ENCODE measurements at regions not wholly inside any gene's neighbourhood (a gene's known extent, or its start where the extent isn't known, plus 50 kb on each side); places are given as distances from the start of the nearest gene placed in this dataset.

- TF ChIP-seq EP300 (IDR thresholded peaks at IDR 0.05), result no peak
- TF ChIP-seq CTCF (IDR thresholded peaks at IDR 0.05), result no peak
- no peak for TF ChIP-seq POLR2AphosphoS5 (IDR thresholded peaks at IDR 0.05)
- no peak for TF ChIP-seq POLR2A (IDR thresholded peaks at IDR 0.05)
- Histone ChIP-seq H3K27me3 (no peaks in the 10 kb centered on the region), H3K36me3 (no peaks in the 10 kb centered on the region), H3K27ac (no peak overlapping the region), H3K9me3 (no peaks in the 10 kb centered on the region), H3K4me1 (no peaks in the 10 kb centered on the region), H3K4me3 (no peak overlapping the region)
- WGBS, 2 donors, result 80 to 82% methylated on average over 4 of the region's 4 CpGs
- no peak for DNase-seq
- intact Hi-C loops (cut with DNase I), result no loop called here
Measured at GRCh38 chr10:8615118-8615517, 560.6 kb downstream of the GATA3 start.

GRCh38 chr10:8616166-8616565 is 561.7 kb downstream of the GATA3 start:
- no peak overlapping the region for H3K27ac ChIP-seq
- H3K4me3 ChIP-seq, result no peak overlapping the region
- H3K36me3 ChIP-seq, result no peaks in the 10 kb centered on the region
- DNase-seq, result no peak
- H3K9me3 ChIP-seq, result no peaks in the 10 kb centered on the region
- TF ChIP-seq POLR2A (IDR thresholded peaks at IDR 0.05) (no peak), POLR2AphosphoS5 (IDR thresholded peaks at IDR 0.05) (no peak), EP300 (IDR thresholded peaks at IDR 0.05) (no peak), CTCF (IDR thresholded peaks at IDR 0.05) (no peak)
- 6 to 12% methylated on average over 6 of the region's 6 CpGs for WGBS, 2 donors
- no peaks in the 10 kb centered on the region for H3K4me1 ChIP-seq
- intact Hi-C loops (cut with DNase I), result no loop called here
- H3K27me3 ChIP-seq, result no peaks in the 10 kb centered on the region

- 86 to 90% methylated on average over 2 of the region's 2 CpGs for WGBS, 2 donors
- no peaks in the 10 kb centered on the region for H3K4me1 ChIP-seq
Measured at GRCh38 chr10:8617792-8618191, 563.3 kb downstream of the GATA3 start.

GRCh38 chr10:8618834-8619233 is 564.3 kb downstream of the GATA3 start:
- H3K27me3 ChIP-seq, result no peaks in the 10 kb centered on the region
- no peaks in the 10 kb centered on the region for H3K9me3 ChIP-seq
- 71 to 82% methylated on average over 4 of the region's 4 CpGs for WGBS, 2 donors
- no peak overlapping the region for H3K4me3 ChIP-seq
- TF ChIP-seq EP300 (IDR thresholded peaks at IDR 0.05) (no peak), POLR2AphosphoS5 (IDR thresholded peaks at IDR 0.05) (no peak), POLR2A (IDR thresholded peaks at IDR 0.05) (no peak), CTCF (IDR thresholded peaks at IDR 0.05) (no peak)
- H3K4me1 ChIP-seq, result no peaks in the 10 kb centered on the region
- DNase-seq, result no peak
- no peaks in the 10 kb centered on the region for H3K36me3 ChIP-seq
- intact Hi-C loops (cut with DNase I), result no loop called here
- H3K27ac ChIP-seq, result no peak overlapping the region

More at GRCh38 chr10:8617792-8618191, 563.3 kb downstream of the GATA3 start:
- intact Hi-C loops (cut with DNase I), result no loop called here
- no peak for TF ChIP-seq CTCF (IDR thresholded peaks at IDR 0.05)
- TF ChIP-seq EP300 (IDR thresholded peaks at IDR 0.05), result no peak
- TF ChIP-seq POLR2A (IDR thresholded peaks at IDR 0.05), result no peak
- TF ChIP-seq POLR2AphosphoS5 (IDR thresholded peaks at IDR 0.05), result no peak
- no peak for DNase-seq
- Histone ChIP-seq H3K9me3 (no peaks in the 10 kb centered on the region), H3K27ac (no peak overlapping the region), H3K27me3 (no peaks in the 10 kb centered on the region), H3K4me3 (no peak overlapping the region), H3K36me3 (no peaks in the 10 kb centered on the region)

- H3K36me3 ChIP-seq, result no peaks in the 10 kb centered on the region
- intact Hi-C loops (cut with DNase I), result no loop called here
- no peak for TF ChIP-seq EP300 (IDR thresholded peaks at IDR 0.05)
- TF ChIP-seq POLR2AphosphoS5 (IDR thresholded peaks at IDR 0.05), result no peak
- no peak for TF ChIP-seq POLR2A (IDR thresholded peaks at IDR 0.05)
- TF ChIP-seq CTCF (IDR thresholded peaks at IDR 0.05), result no peak
- H3K4me3 ChIP-seq, result no peak overlapping the region
- H3K27me3 ChIP-seq, result no peaks in the 10 kb centered on the region
- no peak overlapping the region for H3K27ac ChIP-seq
- no peaks in the 10 kb centered on the region for H3K4me1 ChIP-seq
- no peaks in the 10 kb centered on the region for H3K9me3 ChIP-seq
- DNase-seq, result no peak
- 73 to 78% methylated on average over 5 of the region's 5 CpGs for WGBS, 2 donors
Measured at GRCh38 chr10:8628351-8628750, 573.9 kb downstream of the GATA3 start.
